CD14-positive monocyte (primary cell): ENCODE measurements at regions not wholly inside any gene's neighbourhood (a gene's known extent, or its start where the extent isn't known, plus 50 kb on each side); places are given as distances from the start of the nearest gene placed in this dataset.

Experiments used
- DNase-seq, 3 donors: peaks; one replicate each; pipeline ENCODE4 v3.0.0-alpha.2; 2011 to 2022
- H2AFZ ChIP-seq: 2 replicates; pipeline ENCODE4 v1.6.0; 2012; ENCODE audit warnings: mild to moderate bottlenecking, low read depth, low read length, inconsistent platforms; ENCODE audit not compliant: insufficient read depth, poor library complexity, severe bottlenecking
- H3K27ac ChIP-seq, 2 donors: 1 replicate in 1 of 2; 2 replicates in 1 of 2; pipeline ENCODE4 v1.5.1; 2012 to 2013; ENCODE audit warnings: low read length in 2 of 2, control low read depth in 1 of 2, inconsistent platforms in 1 of 2, low read depth in 1 of 2, mild to moderate bottlenecking in 1 of 2
- H3K27me3 ChIP-seq, 2 donors: one replicate each; pipeline versions ENCODE4 v1.6.0 to v1.6.1; 2011 to 2013; ENCODE audit warnings: low read length in 2 of 2; ENCODE audit not compliant: control insufficient read depth in 2 of 2, insufficient read depth in 2 of 2
- H3K36me3 ChIP-seq, 2 donors: replicated peaks in 1 of 2; 1 replicate in 1 of 2; 2 replicates in 1 of 2; pipeline versions ENCODE4 v1.5.1 to v1.6.1; 2012 to 2013; ENCODE audit warnings: low read length in 2 of 2, control low read depth in 1 of 2, inconsistent platforms in 1 of 2, mild to moderate bottlenecking in 1 of 2; ENCODE audit not compliant: insufficient read depth in 2 of 2, control insufficient read depth in 1 of 2
- H3K4me1 ChIP-seq, 2 donors: 1 replicate in 1 of 2; 2 replicates in 1 of 2; pipeline versions ENCODE4 v1.5.1 to v1.6.1; 2012 to 2013; ENCODE audit warnings: low read length in 2 of 2, control low read depth in 1 of 2, inconsistent platforms in 1 of 2, mild to moderate bottlenecking in 1 of 2, moderate library complexity in 1 of 2; ENCODE audit not compliant: insufficient read depth in 2 of 2, control insufficient read depth in 1 of 2
- H3K4me2 ChIP-seq: replicated peaks from 2 replicates; pipeline ENCODE3; 2012; ENCODE audit warnings: low read length, moderate library complexity, mild to moderate bottlenecking; ENCODE audit not compliant: poor library complexity, severe bottlenecking; ENCODE audit errors: extremely low read depth
- H3K4me3 ChIP-seq, 3 experiments: fragments of 200-600 bp in 1 of 3; sonication (generic) in 1 of 3; replicated peaks in 1 of 3; 1 replicate in 2 of 3; 2 replicates in 1 of 3; pipeline ENCODE4 v1.5.1; 2011 to 2013; ENCODE audit warnings: low read length in 3 of 3, mild to moderate bottlenecking in 3 of 3, control low read depth in 2 of 3, low read depth in 2 of 3, inconsistent platforms in 1 of 3, moderate library complexity in 1 of 3
- H3K79me2 ChIP-seq: 2 replicates; pipeline ENCODE4 v1.6.0; 2012; ENCODE audit warnings: mild to moderate bottlenecking, control low read depth, inconsistent platforms, low read length, moderate library complexity; ENCODE audit not compliant: insufficient read depth
- H3K9ac ChIP-seq: 2 replicates; pipeline ENCODE4 v1.6.0; 2017; ENCODE audit warnings: low read length, mild to moderate bottlenecking; ENCODE audit not compliant: insufficient read depth, poor library complexity, severe bottlenecking
- H3K9me3 ChIP-seq, 2 donors: replicated peaks in 1 of 2; 1 replicate in 1 of 2; 2 replicates in 1 of 2; pipeline versions ENCODE4 v1.5.1 to v1.6.1; 2012 to 2013; ENCODE audit warnings: low read length in 2 of 2, control low read depth in 1 of 2; ENCODE audit not compliant: control insufficient read depth in 1 of 2, insufficient read depth in 1 of 2
- H4K20me1 ChIP-seq: 2 replicates; pipeline ENCODE4 v1.6.0; 2012; ENCODE audit warnings: mild to moderate bottlenecking, low read length, control low read depth, moderate library complexity; ENCODE audit not compliant: insufficient read depth
- H3K27ac Mint-ChIP-seq, 7 donors: one replicate each; pipeline ENCODE4 v1.8.0; 2020; ENCODE audit warnings: mild to moderate bottlenecking in 7 of 7, mixed read lengths in 7 of 7, moderate library complexity in 6 of 7, inconsistent platforms in 2 of 7
- H3K27me3 Mint-ChIP-seq, 3 donors: one replicate each; pipeline ENCODE4 v1.8.0; 2021 to 2022; ENCODE audit warnings: low read depth in 3 of 3, mild to moderate bottlenecking in 3 of 3, mixed read lengths in 3 of 3, moderate library complexity in 3 of 3, inconsistent platforms in 1 of 3
- H3K36me3 Mint-ChIP-seq, 2 donors: one replicate each; pipeline ENCODE4 v1.8.0; 2020; ENCODE audit warnings: mixed read lengths in 2 of 2, inconsistent platforms in 1 of 2, mild to moderate bottlenecking in 1 of 2
- H3K4me1 Mint-ChIP-seq: one replicate; pipeline ENCODE4 v1.8.0; 2020; ENCODE audit warnings: mild to moderate bottlenecking, mixed read lengths
- H3K4me3 Mint-ChIP-seq, 2 donors: one replicate each; pipeline ENCODE4 v1.8.0; 2020; ENCODE audit warnings: mild to moderate bottlenecking in 2 of 2, mixed read lengths in 2 of 2, moderate library complexity in 1 of 2
- H3K9me3 Mint-ChIP-seq, 7 donors: one replicate each; pipeline ENCODE4 v1.8.0; 2020 to 2022; ENCODE audit warnings: mixed read lengths in 7 of 7, mild to moderate bottlenecking in 6 of 7, moderate library complexity in 6 of 7, inconsistent platforms in 2 of 7
- CTCF ChIP-seq: fragments of 200-600 bp; IDR thresholded peaks from one replicate; pipeline ENCODE4 v1.8.0; 2022; ENCODE audit warnings: antibody characterized with exemption, mild to moderate bottlenecking
- WGBS: methylation state at CpG from one replicate; pipeline ENCODE4 v1.1.5; 2013; ENCODE audit warnings: missing lambda C conversion rate; ENCODE audit not compliant: insufficient coverage; 5-methylcytosine and 5-hydroxymethylcytosine counted together
- intact Hi-C, 2 donors: fragments of 100-400 bp; cut with micrococcal nuclease; formaldehyde crosslinking; loops; one replicate each; pipeline versions ENCODE4 v1.15.0 to v1.15.1; 2023

- H2AFZ ChIP-seq, result no peak overlapping the region
- H3K9ac ChIP-seq, result no peak overlapping the region
- H3K27me3 ChIP-seq, result no peaks in the 10 kb centered on the region
- no peak for DNase-seq
- no peaks in the 10 kb centered on the region for H3K36me3 ChIP-seq
- no peak overlapping the region for H3K4me2 ChIP-seq
- H3K4me1 Mint-ChIP-seq, result no peaks in the 10 kb centered on the region
- H3K79me2 ChIP-seq, result no peaks in the 10 kb centered on the region
- H3K4me3 ChIP-seq, result no peak overlapping the region
- no peaks in the 10 kb centered on the region for H3K36me3 Mint-ChIP-seq
- TF ChIP-seq CTCF, result no peak
- H4K20me1 ChIP-seq, result no peaks in the 10 kb centered on the region
- H3K27me3 Mint-ChIP-seq, result peaks cover 0 to 5% (median 2%) of the 10 kb centered on the region in 3 donors
- H3K4me1 ChIP-seq, result no peaks in the 10 kb centered on the region
- no peak overlapping the region for H3K27ac ChIP-seq
- no peaks in the 10 kb centered on the region for H3K9me3 ChIP-seq
- 83% methylated on average over 2 of the region's 3 CpGs for WGBS
- intact Hi-C loops, result no loop called here
- no peak overlapping the region for H3K27ac Mint-ChIP-seq
- peaks cover 0 to 2% (median 0%) of the 10 kb centered on the region in 7 donors for H3K9me3 Mint-ChIP-seq
- H3K4me3 Mint-ChIP-seq, result no peak overlapping the region
Observed at GRCh38 chr10:91046869-91047268, 126.0 kb upstream of the ANKRD1 start.

GRCh38 chr10:91048380-91048779 lies 127.5 kb upstream of the ANKRD1 start:
- DNase-seq, result no peak
- H3K27ac Mint-ChIP-seq, result no peak overlapping the region
- no peaks in the 10 kb centered on the region for H4K20me1 ChIP-seq
- H3K27me3 ChIP-seq, result no peaks in the 10 kb centered on the region
- intact Hi-C loops, result no loop called here
- H3K27me3 Mint-ChIP-seq, result peaks cover 2 to 4% (median 2%) of the 10 kb centered on the region in 3 donors
- H2AFZ ChIP-seq, result no peak overlapping the region
- H3K9ac ChIP-seq, result no peak overlapping the region
- no peaks in the 10 kb centered on the region for H3K4me1 Mint-ChIP-seq
- peaks cover 0 to 2% (median 0%) of the 10 kb centered on the region in 7 donors for H3K9me3 Mint-ChIP-seq
- H3K4me3 ChIP-seq, result no peak overlapping the region
- no peak overlapping the region for H3K27ac ChIP-seq
- H3K36me3 ChIP-seq, result no peaks in the 10 kb centered on the region
- H3K4me2 ChIP-seq, result no peak overlapping the region
- H3K4me1 ChIP-seq, result no peaks in the 10 kb centered on the region
- no peak overlapping the region for H3K4me3 Mint-ChIP-seq
- H3K79me2 ChIP-seq, result no peaks in the 10 kb centered on the region
- H3K9me3 ChIP-seq, result no peaks in the 10 kb centered on the region
- no peaks in the 10 kb centered on the region for H3K36me3 Mint-ChIP-seq
- WGBS, result no CpG with 5 or more reads among the region's 2 CpGs
- TF ChIP-seq CTCF, result no peak
